ENCODE measurements at regions not wholly inside any gene's neighbourhood (a gene's known extent, or its start where the extent isn't known, plus 50 kb on each side); places are given as distances from the start of the nearest gene placed in this dataset.
"Not testable (repeated sequence)": the region's sequence is repeated elsewhere in the genome, so short reads cannot be mapped to it uniquely, and the experiment has no call there.

GRCh38 chr11:103733889-103734288 lies 302.6 kb upstream of the DDI1 start:
- no peak for DNase-seq

- no peak for DNase-seq
These were observed 300.9 kb upstream of the DDI1 start for GRCh38 chr11:103735497-103736032.

GRCh38 chr11:103736315-103737036 lies 300.0 kb upstream of the DDI1 start:
- DNase-seq = no peak

GRCh38 chr11:103737037-103737622 lies 299.3 kb upstream of the DDI1 start:
- no peak for DNase-seq

GRCh38 chr11:103737747-103738146 lies 298.7 kb upstream of the DDI1 start:
- no peak for DNase-seq

- DNase-seq = not testable (repeated sequence)
These were observed 297.2 kb upstream of the DDI1 start for GRCh38 chr11:103739074-103739796.

GRCh38 chr11:103744496-103745153 lies 291.8 kb upstream of the DDI1 start:
- no peak for DNase-seq

- DNase-seq = no peak
These were observed 287.3 kb upstream of the DDI1 start for GRCh38 chr11:103749158-103749557.

GRCh38 chr11:103768816-103769215 lies 267.6 kb upstream of the DDI1 start:
- DNase-seq = no peak

- DNase-seq = no peak
These were observed 263.4 kb upstream of the DDI1 start for GRCh38 chr11:103773059-103773458.

- DNase-seq = no peak
These were observed 262.9 kb upstream of the DDI1 start for GRCh38 chr11:103773537-103773936.

- DNase-seq = no peak
These were observed 257.4 kb upstream of the DDI1 start for GRCh38 chr11:103779054-103779453.

GRCh38 chr11:103789952-103790351 lies 246.5 kb upstream of the DDI1 start:
- DNase-seq = no peak

- DNase-seq = no peak
These were observed 243.4 kb upstream of the DDI1 start for GRCh38 chr11:103792981-103793468.

- DNase-seq = no peak
These were observed 242.2 kb upstream of the DDI1 start for GRCh38 chr11:103794262-103794661.

- DNase-seq = no peak
These were observed 238.4 kb upstream of the DDI1 start for GRCh38 chr11:103798026-103798425.

GRCh38 chr11:103798446-103798845 lies 238.0 kb upstream of the DDI1 start:
- no peak for DNase-seq

- DNase-seq = no peak
These were observed 235.9 kb upstream of the DDI1 start for GRCh38 chr11:103800406-103801114.

- no peak for DNase-seq
These were observed 233.4 kb upstream of the DDI1 start for GRCh38 chr11:103803062-103803461.

- no peak for DNase-seq
These were observed 230.8 kb upstream of the DDI1 start for GRCh38 chr11:103805688-103806009.

GRCh38 chr11:103806130-103806895 lies 230.1 kb upstream of the DDI1 start:
- DNase-seq = no peak

GRCh38 chr11:103807806-103808205 lies 228.6 kb upstream of the DDI1 start:
- no peak for DNase-seq
